ENCODE measurements at regions not wholly inside any gene's neighbourhood (a gene's known extent, or its start where the extent isn't known, plus 50 kb on each side); places are given as distances from the start of the nearest gene placed in this dataset.

DNA sequence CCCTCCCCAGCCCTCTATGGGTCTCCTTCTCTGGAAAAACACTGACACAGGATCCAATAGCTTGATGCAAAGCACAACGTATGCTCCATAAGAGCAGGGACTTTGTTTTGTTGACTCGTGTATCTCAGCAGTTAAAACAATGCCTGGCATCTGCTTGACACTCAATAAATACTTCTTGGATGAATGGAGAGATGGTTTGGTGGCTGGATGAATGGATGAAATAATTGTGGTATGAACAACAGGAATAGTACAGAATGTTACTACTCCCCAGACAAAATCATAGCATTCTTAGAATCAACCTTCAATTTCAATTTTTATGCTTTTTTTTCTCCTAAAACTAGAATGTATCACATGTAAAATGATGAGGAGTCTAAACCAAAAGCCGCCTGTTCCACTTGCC lies 57.4 kb downstream of the KCNE4 start:
- TF ChIP-seq CTCF (IDR thresholded peaks at IDR 0.05) (no peak), FOXM1 (IDR thresholded peaks at IDR 0.05; ENCODE audit: low read depth) (no peak)

Measured in SK-N-SH (cell line).